Fibroblast of lung (primary cell): ENCODE measurements at regions not wholly inside any gene's neighbourhood (a gene's known extent, or its start where the extent isn't known, plus 50 kb on each side); places are given as distances from the start of the nearest gene placed in this dataset.

ENCODE experiments used
- DNase-seq, 2 donors: peaks; one replicate each; pipeline versions ENCODE4 v3.0.0 to v3.0.0-alpha.2; 2010; ENCODE audit warnings: low read depth in 2 of 2
- H2AFZ ChIP-seq: 2 replicates; pipeline ENCODE4 v1.5.1; 2012; ENCODE audit warnings: low read length, control low read depth, inconsistent platforms
- H3K27ac ChIP-seq: 2 replicates; pipeline ENCODE4 v1.5.1; 2011; ENCODE audit warnings: low read length, control low read depth; ENCODE audit not compliant: insufficient read depth
- H3K27me3 ChIP-seq: 2 replicates; pipeline ENCODE4 v1.5.1; 2011; ENCODE audit warnings: mild to moderate bottlenecking, low read length; ENCODE audit not compliant: control insufficient read depth, insufficient read depth
- H3K36me3 ChIP-seq: 2 replicates; pipeline ENCODE4 v1.5.1; 2011; ENCODE audit warnings: low read length; ENCODE audit not compliant: control insufficient read depth, insufficient read depth
- H3K4me1 ChIP-seq: 2 replicates; pipeline ENCODE4 v1.5.1; 2011; ENCODE audit warnings: low read length; ENCODE audit not compliant: control insufficient read depth, insufficient read depth; ENCODE audit errors: extremely low read depth
- H3K4me2 ChIP-seq: 2 replicates; pipeline ENCODE4 v1.5.1; 2011; ENCODE audit warnings: low read length, control low read depth; ENCODE audit not compliant: insufficient read depth; ENCODE audit errors: extremely low read depth
- H3K4me3 ChIP-seq, 4 experiments: fragments of 200-600 bp in 1 of 4; sonication (generic) in 1 of 4; replicated peaks in 1 of 4; 2 replicates each; pipeline ENCODE4 v1.5.1; 2011 to 2016; ENCODE audit warnings: low read length in 4 of 4, low read depth in 3 of 4, mild to moderate bottlenecking in 3 of 4, control low read depth in 2 of 4, inconsistent platforms in 1 of 4, mixed read lengths in 1 of 4; ENCODE audit not compliant: insufficient read depth in 1 of 4; ENCODE audit errors: control extremely low read depth in 1 of 4
- H3K79me2 ChIP-seq: 2 replicates; pipeline ENCODE4 v1.5.1; 2012; ENCODE audit warnings: mild to moderate bottlenecking, low read length, inconsistent platforms; ENCODE audit not compliant: control insufficient read depth, insufficient read depth
- H3K9ac ChIP-seq: 2 replicates; pipeline ENCODE4 v1.5.1; 2011; ENCODE audit warnings: mild to moderate bottlenecking, low read length, control low read depth; ENCODE audit not compliant: insufficient read depth
- H3K9me3 ChIP-seq: 2 replicates; pipeline ENCODE4 v1.5.1; 2012; ENCODE audit warnings: low read depth, low read length; ENCODE audit not compliant: control insufficient read depth, insufficient read depth
- H4K20me1 ChIP-seq: 2 replicates; pipeline ENCODE4 v1.5.1; 2011; ENCODE audit warnings: low read length; ENCODE audit not compliant: control insufficient read depth, insufficient read depth; ENCODE audit errors: extremely low read depth
- CTCF ChIP-seq, 2 donors: IDR thresholded peaks in 1 of 2; conservative IDR thresholded peaks in 1 of 2; 1 replicate in 1 of 2; 2 replicates in 1 of 2; pipeline ENCODE4 v1.5.1; 2011 to 2012; ENCODE audit warnings: low read length in 2 of 2, control low read depth in 1 of 2, inconsistent platforms in 1 of 2, low read depth in 1 of 2, mild to moderate bottlenecking in 1 of 2
- EZH2 ChIP-seq: IDR thresholded peaks from 2 replicates; pipeline ENCODE4 v1.5.1; 2012; ENCODE audit warnings: low read length, control low read depth, mild to moderate bottlenecking; ENCODE audit errors: missing control alignments

GRCh38 chr4:145320294-145320693, 139.9 kb upstream of the OTUD4 start:
- DNase-seq, result no peak
- Histone ChIP-seq H3K4me1 (no peaks in the 10 kb centered on the region), H3K9ac (no peak overlapping the region), H3K4me3 (no peak overlapping the region), H3K27ac (no peak overlapping the region), H3K4me2 (no peak overlapping the region), H3K79me2 (no peaks in the 10 kb centered on the region), H3K27me3 (no peaks in the 10 kb centered on the region), H4K20me1 (no peaks in the 10 kb centered on the region), H3K36me3 (no peaks in the 10 kb centered on the region), H3K9me3 (no peaks in the 10 kb centered on the region), H2AFZ (no peak overlapping the region)
- TF ChIP-seq EZH2 (no peak), CTCF (conservative IDR thresholded peaks at IDR 0.05 in 1 of 2, IDR thresholded peaks at IDR 0.05 in 1 of 2; ENCODE audit: low read depth in 1 of 2, low read length in 2 of 2) (no peak)

GRCh38 chr4:145319751-145320150, 139.4 kb upstream of the OTUD4 start:
- H3K36me3 ChIP-seq, result no peaks in the 10 kb centered on the region
- no peak overlapping the region for H3K4me2 ChIP-seq
- no peak overlapping the region for H3K4me3 ChIP-seq
- H3K9ac ChIP-seq, result no peak overlapping the region
- H3K79me2 ChIP-seq, result no peaks in the 10 kb centered on the region
- H2AFZ ChIP-seq, result no peak overlapping the region
- no peak for DNase-seq
- no peaks in the 10 kb centered on the region for H3K4me1 ChIP-seq
- no peak overlapping the region for H3K27ac ChIP-seq
- TF ChIP-seq CTCF (conservative IDR thresholded peaks at IDR 0.05 in 1 of 2, IDR thresholded peaks at IDR 0.05 in 1 of 2; ENCODE audit: low read depth in 1 of 2, low read length in 2 of 2) (no peak), EZH2 (no peak)
- H3K9me3 ChIP-seq, result no peaks in the 10 kb centered on the region
- H3K27me3 ChIP-seq, result no peaks in the 10 kb centered on the region
- no peaks in the 10 kb centered on the region for H4K20me1 ChIP-seq

- H3K27me3 ChIP-seq, result no peaks in the 10 kb centered on the region
- no peak for TF ChIP-seq CTCF (conservative IDR thresholded peaks at IDR 0.05 in 1 of 2, IDR thresholded peaks at IDR 0.05 in 1 of 2; ENCODE audit: low read depth in 1 of 2, low read length in 2 of 2)
- no peak for TF ChIP-seq EZH2
- H3K27ac ChIP-seq, result no peak overlapping the region
These were observed 136.6 kb upstream of the OTUD4 start for GRCh38 chr4:145316897-145317574.

More at GRCh38 chr4:145316897-145317574, 136.6 kb upstream of the OTUD4 start:
- H3K79me2 ChIP-seq, result no peaks in the 10 kb centered on the region
- H3K36me3 ChIP-seq, result no peaks in the 10 kb centered on the region
- no peak for DNase-seq
- H2AFZ ChIP-seq, result no peak overlapping the region
- no peaks in the 10 kb centered on the region for H4K20me1 ChIP-seq
- H3K9me3 ChIP-seq, result no peaks in the 10 kb centered on the region
- no peak overlapping the region for H3K4me2 ChIP-seq
- H3K9ac ChIP-seq, result no peak overlapping the region
- H3K4me3 ChIP-seq, result no peak overlapping the region
- H3K4me1 ChIP-seq, result no peaks in the 10 kb centered on the region
